ENCODE measurements at regions not wholly inside any gene's neighbourhood (a gene's known extent, or its start where the extent isn't known, plus 50 kb on each side); places are given as distances from the start of the nearest gene placed in this dataset.
"Not testable (repeated sequence)": the region's sequence is repeated elsewhere in the genome, so short reads cannot be mapped to it uniquely, and the experiment has no call there.

GRCh38 chr4:125750828-125751466 is 436.2 kb downstream of the FAT4 start:
- DNase-seq (ENCODE audit: low read depth), result no peak

DNA sequence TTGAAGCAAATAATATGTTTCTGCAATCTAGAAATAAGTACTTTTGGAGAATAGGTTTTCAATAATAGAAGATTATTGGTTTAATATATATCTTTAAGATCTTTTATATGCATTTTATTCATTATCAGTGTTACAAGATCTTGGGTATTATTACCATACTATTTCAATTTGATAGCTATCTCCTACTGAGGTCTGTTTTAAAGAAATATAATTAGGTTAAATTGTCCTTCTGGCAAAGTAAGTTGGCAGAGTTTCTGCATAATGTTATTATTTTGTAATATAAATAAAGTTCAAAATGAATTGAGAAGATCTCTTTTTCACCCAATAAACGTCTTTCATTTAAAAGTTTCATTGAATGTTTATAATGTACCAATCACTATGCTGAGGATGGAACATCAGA is 443.7 kb downstream of the FAT4 start:
- DNase-seq (ENCODE audit: low read depth), result no peak

- DNase-seq (ENCODE audit: low read depth), result no peak
Measured at GRCh38 chr4:125760201-125760819, 445.6 kb downstream of the FAT4 start.

DNA sequence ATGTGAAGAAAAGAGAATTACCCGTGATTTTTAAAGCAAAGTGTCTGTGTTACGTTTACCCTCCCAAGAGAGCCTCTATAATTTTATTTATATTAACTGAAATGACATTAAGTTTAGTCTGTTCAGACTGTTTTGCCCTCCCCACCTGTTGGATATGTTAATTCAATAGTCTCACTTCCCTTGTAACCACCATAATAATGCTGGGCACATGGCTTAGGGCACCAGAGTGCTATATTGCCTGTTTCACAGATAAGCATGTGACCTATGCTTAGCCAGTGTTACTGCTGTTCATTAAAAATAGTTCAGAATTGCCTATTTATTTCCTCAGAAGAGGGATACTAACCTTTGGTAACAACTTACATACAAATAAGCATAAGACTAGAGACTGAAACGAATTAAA is 446.2 kb downstream of the FAT4 start:
- DNase-seq (ENCODE audit: low read depth), result no peak

- no peak for DNase-seq (ENCODE audit: low read depth)
Measured at GRCh38 chr4:125762537-125762936, 447.8 kb downstream of the FAT4 start.

DNA sequence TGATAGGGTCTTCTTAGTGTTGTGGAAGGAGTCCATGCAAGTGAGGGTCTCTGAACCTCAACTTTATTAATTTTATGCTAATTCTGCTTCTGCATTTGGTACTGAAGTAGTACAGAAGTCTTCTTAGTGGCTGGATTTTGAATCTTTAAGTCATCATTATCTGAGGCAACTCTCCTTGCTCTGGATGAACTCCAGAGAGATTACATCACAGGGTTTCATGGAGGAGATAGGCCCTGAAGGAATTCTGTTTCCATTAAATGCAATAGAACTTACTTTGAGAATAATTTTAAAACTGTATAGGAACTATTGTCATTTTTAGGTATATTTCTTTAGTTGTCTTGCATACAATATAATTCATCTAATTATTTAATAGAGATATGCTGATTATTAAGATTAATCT is 451.2 kb downstream of the FAT4 start:
- no peak for DNase-seq (ENCODE audit: low read depth)

GRCh38 chr4:125770814-125771398 is 456.2 kb downstream of the FAT4 start:
- DNase-seq (ENCODE audit: low read depth), result no peak

GRCh38 chr4:125772680-125773079 is 457.9 kb downstream of the FAT4 start:
- DNase-seq (ENCODE audit: low read depth), result no peak

DNA sequence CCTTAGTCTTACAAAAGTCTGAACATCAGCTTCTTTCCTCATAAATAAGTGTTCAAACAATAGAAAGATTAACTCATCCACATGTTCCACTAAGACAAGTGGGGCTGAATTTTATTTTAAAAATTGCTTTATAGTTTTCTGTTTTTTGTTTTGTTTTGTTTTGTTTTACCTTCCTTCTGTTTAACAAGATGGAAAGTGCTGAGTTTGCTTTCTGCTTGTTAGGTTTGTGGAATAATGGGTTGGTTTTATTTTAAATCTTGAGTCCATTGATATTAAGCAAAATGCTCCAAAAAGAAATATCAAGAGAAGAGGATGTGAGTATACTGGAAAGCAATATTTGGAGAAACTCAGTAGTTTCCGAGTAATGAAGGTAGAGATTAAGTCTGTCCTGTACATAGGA is 458.7 kb downstream of the FAT4 start:
- no peak for DNase-seq (ENCODE audit: low read depth)

GRCh38 chr4:125773931-125774330 is 459.2 kb downstream of the FAT4 start:
- no peak for DNase-seq (ENCODE audit: low read depth)

DNA sequence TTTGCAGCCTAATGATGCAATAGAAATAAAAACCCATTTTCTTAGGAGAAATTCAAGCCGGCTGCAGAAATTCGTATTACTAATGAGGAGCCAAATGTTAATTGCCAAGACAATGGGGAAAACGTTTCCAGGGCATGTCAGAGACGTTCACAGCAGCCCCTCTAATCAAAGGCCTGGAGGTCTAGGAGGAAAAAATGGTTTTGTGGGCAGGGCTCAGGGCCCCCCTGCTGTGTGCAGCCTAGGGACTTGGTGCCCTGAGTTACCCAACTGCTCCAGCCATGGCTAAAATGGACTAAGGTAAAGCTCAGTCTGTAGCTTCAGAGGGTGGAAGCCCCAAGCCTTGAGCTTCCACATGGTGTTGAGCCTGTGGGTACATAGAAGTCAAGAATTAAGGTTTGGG is 461.4 kb downstream of the FAT4 start:
- no peak for DNase-seq (ENCODE audit: low read depth)

- DNase-seq (ENCODE audit: low read depth), result no peak
Measured at GRCh38 chr4:125780164-125780563, 465.4 kb downstream of the FAT4 start.

DNA sequence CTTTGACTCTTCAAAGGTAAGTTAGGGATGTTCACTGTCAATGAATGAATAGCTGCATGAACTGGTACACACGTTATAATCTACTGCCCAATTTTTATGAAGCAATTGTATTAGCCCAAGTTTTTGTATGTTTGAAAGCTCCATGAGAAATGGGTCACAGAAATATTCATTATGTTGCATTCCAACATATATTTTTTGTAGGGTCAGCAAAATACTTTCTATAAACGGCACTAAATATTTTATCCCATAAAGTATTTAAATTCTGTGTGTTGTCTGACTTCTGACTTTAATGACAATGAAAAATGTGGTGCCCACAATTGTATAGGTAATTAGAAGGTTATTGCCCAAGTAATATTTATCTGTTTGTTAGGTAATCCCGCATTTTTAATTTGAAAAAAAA is 466.0 kb downstream of the FAT4 start:
- DNase-seq (ENCODE audit: low read depth), result no peak

GRCh38 chr4:125781651-125782050 is 466.9 kb downstream of the FAT4 start:
- no peak for DNase-seq (ENCODE audit: low read depth)

- DNase-seq (ENCODE audit: low read depth), result no peak
Measured at GRCh38 chr4:125784741-125785140, 470.0 kb downstream of the FAT4 start.

- no peak for DNase-seq (ENCODE audit: low read depth)
Measured at GRCh38 chr4:125787707-125788106, 473.0 kb downstream of the FAT4 start.

DNA sequence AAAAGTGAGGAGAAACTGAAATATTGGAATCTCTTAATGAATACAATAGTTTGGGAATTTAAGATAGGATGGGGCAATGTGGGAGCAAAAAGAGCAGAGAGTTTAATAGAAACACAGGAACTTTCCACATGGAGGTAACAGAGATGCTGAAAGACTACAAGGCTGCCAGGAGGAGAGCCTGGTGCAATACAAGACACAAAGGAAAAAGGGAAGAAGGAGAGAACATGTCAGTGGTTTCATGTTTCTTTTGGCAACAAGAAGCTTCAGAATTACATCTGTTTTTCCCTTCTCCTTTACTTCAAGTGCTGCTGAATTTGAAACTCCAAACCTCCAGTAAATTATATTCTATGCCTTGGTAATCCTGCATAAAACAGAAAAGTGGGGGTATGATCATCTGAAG is 474.3 kb downstream of the FAT4 start:
- DNase-seq (ENCODE audit: low read depth), result no peak

GRCh38 chr4:125791896-125792295 is 477.1 kb downstream of the FAT4 start:
- no peak for DNase-seq (ENCODE audit: low read depth)

GRCh38 chr4:125794989-125795388 is 480.2 kb downstream of the FAT4 start:
- no peak for DNase-seq (ENCODE audit: low read depth)

- no peak for DNase-seq (ENCODE audit: low read depth)
Measured at GRCh38 chr4:125796138-125796537, 481.4 kb downstream of the FAT4 start.

DNA sequence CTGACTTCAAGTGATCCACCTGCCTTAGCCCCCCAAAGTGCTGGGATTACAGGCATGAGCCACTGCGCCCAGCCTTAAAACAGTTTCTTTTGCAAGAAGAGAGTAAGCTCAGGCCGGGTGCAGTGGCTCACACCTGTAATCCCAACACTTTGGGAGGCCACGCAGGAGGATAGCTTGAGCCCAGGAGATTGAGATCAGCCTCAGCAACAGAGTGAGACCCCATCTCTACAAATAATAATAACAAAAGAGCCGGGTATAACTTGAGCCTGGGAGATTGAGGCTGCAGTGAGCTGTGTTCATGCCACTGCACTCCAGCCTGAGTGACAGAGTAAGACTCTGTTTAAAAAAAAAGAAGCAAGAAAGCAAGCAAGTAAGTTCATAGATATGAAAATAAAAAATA is 482.9 kb downstream of the FAT4 start:
- not testable (repeated sequence) for DNase-seq (ENCODE audit: low read depth)

DNA sequence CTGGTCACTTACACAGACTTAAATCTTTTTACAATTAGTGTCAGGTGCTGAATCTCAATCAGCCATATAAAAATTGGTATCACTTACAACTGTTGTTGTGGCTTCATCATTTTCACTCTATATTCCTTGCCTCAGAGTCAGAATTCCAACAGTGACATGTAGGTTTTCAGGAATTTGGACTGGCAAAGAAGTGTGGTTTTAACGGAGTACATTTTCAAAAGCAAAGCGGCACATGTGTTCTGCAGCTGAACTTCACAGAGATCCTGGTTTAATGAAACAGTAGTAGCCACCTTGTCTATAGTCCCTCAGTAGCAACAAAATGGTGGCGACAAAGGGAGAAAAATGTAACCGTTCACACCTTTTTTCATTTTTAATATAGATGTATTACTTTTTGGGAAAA is 486.6 kb downstream of the FAT4 start:
- DNase-seq (ENCODE audit: low read depth), result no peak

GRCh38 chr4:125801924-125802323 is 487.2 kb downstream of the FAT4 start:
- DNase-seq (ENCODE audit: low read depth), result no peak

- no peak for DNase-seq (ENCODE audit: low read depth)
Measured at GRCh38 chr4:125808022-125808421, 493.3 kb downstream of the FAT4 start.

Data from activated T-cell treated with anti-CD3 and anti-CD28 coated beads for 24 hours (primary cell).